NCI-H128 (cell line): ENCODE measurements at regions not wholly inside any gene's neighbourhood (a gene's known extent, or its start where the extent isn't known, plus 50 kb on each side); places are given as distances from the start of the nearest gene placed in this dataset.

ENCODE experiments used
- DNase-seq: peaks from one replicate; lab custom pipeline; 2025; ENCODE audit not compliant: unreplicated experiment; lab: John Stamatoyannopoulos, UW

DNA sequence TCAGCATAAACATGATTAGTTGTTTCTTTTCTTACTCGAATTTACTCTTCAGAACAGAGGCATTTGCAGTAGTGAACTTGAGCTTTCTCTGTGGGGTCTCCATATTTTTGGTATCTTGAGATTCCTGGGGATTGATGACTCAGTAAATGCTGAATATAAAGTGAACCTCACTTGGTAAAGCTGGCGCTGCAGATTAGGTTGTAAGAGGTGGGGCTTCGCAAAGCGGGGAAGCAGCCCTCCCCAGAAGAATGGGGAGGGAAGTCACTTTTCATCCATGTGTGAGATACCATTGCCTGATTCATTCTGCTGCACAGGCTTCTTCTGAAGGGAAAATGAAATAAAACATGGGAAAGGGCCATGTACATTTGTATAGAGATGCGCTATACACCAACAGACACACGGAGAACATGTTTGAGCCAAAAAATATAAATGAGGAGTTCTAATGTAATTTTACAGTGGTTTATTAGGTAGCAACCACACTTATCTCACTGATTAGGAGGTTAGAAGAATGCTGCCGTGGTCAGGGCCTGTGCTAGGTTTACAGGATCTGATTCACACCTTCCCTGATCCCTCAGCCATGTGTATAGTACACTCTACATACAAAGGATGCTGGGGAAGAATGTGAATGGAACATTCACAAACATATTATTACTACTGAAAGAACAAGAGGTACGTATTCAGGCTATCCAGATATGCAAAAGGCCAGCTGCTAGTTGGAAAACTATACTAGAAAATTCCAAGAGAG lies 63.5 kb downstream of the DNTTIP2 start:
- DNase-seq = no peak

DNA sequence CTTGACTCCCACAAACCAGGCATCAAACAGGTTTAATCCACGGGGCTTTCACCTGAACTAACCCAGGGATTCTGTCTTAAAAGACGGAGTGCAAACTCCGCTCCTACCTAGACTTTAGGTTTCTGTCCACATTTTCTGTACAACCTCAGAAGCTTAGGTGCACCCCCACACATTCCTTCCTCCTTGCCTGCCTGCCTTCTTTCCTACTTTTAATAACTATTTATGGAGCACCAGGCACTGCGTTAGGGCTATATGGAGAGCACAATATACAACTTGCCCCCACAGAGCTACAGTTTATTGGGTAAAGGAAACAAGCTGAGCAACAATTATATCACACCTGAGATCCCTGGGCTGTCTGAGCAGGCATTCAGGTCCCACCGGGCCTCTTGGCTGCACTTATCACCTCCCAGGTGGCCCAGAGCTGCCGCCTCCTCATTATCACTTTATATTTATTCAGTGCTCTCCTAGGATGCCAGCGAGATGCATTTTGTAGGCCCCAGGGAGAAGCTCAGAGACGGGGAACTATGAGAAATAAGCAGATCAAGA lies 64.1 kb downstream of the DNTTIP2 start:
- DNase-seq = no peak

DNA sequence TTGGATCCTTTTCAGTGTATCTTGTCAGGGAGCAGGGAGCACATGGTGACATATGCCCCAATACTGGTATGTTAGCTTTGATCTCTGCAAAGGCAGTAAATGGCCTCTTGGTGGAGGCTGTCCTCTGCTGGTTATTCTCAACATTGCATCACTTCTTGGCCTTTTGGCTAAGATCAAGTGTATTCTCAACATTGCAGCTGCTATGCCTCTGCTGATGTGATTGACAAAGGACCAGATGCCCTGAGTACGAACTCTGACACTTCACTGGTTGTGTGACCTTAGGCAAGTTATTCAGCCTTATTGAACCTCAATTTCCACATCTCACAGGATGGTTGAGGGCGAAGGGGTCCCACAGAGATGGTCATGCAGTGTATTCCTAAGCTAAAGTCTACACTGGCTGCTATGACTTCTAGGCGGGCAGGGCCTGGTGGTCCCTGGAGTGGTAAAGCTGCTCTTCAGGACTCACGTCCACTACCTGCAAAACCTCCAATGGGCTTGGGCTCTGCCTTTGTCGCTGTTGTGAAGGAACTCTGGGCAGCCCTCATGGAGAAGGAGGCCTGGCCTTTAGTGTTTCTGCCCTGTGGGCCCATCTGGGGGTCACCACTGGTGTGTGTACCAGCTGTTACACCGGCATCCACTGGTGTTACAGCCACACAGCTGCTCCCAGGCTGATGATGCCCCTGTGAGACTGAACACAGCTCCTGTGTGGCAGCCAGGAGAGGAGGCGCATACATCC lies 64.8 kb downstream of the DNTTIP2 start:
- peak; percentile 65 for DNase-seq

DNA sequence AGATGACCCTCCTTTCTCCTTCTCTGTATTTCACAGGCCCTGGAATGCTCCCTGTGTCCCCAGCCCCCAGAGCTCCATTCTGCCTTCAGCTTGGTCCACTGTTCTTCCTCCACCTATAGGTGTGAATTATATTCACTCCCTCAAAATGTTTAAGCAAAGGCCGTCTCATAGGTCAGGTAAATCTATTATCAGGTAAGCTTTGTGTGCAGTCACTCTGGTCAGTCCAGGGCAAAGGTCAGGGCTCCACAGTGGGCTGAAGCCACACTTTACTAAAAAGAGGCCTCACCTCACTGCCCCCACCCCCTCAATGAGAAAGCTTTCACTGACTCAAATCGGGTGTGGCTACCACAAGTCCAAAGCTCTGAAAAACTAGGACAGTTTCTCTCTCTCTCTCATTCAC lies 65.9 kb downstream of the DNTTIP2 start:
- no peak for DNase-seq

DNA sequence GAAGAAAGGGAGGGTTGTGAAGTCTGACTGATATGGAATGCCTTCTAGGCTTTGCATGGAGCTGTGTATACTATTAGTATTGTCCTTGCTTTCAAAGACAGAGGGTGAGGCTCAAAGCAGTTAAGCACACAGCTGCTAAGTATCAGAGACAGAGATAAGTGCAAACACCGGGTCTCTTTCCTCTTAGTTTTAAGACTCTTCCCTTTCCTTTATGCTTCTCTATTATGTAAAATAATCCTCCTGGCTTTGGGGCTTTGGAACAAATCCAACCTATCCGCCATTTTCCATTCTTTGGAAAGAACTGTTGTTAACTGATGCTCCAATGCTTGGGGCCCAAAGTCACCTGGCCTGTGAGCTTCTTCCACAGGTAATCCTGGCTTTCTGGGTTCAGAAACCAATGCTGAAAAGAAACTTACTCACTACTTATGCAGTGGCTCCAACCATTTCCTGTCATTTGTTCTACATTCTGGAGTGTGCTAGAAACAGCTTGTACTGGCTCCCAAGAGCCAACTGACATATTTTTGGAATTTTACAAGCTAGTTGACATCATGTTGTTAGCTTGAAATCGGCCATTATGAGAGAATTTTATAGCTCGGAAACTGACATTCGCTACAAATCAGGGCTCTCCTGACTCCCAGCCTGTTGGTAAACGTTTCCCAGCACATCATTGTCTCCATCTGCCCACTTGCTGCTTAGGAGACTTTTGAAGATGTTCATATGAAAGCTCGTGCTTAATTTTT lies 67.5 kb downstream of the DNTTIP2 start:
- DNase-seq = no peak

DNA sequence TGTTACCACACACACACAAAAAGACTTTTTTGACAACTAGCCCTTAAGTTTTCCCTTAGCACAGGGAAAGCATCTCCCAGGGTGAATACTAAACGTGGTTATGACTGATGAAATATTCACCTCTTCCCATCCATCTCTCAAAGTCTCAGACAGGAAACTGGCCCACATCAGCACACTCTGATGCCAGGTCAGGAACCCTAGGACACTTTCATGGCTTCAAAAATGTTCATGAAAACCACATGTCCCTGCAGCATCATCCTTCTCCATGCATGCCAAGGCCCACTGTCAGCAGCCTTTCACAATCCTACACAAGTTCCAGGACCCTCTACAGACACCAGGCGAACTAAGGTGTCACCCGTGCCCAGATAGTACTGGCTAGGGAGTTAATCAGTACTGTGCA lies 68.7 kb downstream of the DNTTIP2 start:
- no peak for DNase-seq

DNA sequence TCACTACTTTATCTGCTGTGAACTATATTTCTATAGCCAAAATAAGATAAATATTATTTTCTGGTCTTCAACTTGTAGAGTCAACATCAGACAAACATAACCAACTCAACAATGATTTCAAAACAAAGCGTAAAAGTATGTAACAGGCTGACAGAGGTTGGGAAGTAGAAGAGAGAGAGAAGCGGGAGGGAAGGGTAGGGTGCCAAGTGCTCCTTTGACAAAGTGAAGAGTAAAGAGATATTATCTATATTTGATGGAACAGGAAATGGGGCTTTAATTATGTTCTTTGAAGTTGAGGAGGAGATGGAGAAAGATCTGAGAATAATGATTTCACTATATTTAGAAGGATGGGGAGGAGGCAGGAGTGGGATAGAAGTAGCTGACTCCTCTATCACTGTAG lies 70.1 kb downstream of the DNTTIP2 start:
- DNase-seq = no peak

DNA sequence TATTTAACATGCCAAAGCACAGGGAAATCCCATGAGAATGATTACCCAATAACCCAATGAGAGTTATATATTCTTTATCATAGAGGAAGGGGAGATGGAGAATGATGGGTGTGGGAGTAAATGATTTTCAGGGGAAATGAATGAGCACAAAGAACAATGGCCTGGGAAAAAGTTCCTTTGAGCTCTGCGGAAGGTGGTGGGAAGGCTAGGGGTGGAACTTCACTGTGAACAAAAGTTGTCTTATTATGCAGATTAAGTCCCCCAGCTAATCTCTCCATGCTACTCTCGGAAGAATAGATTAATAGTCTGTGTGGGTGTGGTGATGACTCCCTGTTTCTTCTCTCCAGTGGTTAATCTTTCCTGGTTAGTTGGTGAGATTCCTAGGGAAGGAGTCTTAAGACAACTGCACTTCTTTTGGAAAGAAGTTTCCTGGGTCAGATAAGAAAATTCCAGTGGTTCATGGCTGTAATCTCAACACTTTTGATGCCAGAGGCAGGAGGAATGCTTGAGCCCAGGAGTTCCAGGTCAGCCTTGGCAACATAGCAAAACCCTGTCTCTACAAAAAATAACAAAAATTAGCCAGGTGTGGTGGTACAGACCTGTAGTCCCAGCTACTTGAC lies 71.6 kb downstream of the DNTTIP2 start:
- DNase-seq = no peak

DNA sequence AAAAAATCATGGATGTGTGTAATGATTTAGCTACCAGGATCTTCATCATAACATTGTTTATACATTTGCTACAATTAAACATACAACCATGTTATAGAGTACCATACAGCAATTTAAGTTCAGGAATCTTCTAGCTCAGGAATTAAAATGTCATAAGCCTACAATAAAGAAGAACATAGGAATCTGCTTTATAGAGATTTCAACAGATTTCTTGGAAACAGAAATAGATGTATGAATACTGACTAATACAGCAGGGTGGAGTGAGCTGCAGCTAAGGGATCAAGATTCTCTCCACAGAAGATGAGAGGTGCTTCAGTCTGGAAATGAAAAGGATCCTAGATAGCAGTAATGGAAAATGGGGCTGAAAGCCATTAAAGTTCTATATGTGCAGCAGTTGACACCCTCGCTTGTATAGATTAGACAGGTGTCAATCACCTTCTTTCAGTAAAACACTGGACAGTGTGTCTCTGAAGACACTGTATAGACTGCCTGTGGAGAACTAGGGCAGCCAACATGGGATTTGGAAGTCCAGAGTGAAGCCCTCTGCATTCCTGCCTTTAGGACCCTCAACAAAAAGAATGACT lies 73.9 kb downstream of the DNTTIP2 start:
- DNase-seq = no peak

DNA sequence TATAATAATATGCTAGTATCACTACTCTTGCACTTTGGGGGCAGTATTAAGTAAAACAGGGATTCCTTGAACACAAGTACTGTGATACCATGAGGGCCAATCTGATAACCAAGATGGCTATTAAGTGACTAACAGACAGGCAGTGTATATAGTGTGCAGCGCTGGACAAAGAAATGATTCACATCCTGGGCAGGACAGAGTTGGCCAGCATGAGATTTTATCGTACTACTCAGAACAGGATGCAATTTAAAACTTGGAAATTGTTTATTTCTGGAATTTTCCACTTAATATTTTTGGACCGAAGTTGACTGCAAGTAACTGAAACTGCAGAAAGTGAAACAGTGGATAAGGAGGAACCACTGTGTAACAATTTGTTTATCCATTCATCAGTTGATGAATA lies 74.6 kb downstream of the DNTTIP2 start:
- no peak for DNase-seq

DNA sequence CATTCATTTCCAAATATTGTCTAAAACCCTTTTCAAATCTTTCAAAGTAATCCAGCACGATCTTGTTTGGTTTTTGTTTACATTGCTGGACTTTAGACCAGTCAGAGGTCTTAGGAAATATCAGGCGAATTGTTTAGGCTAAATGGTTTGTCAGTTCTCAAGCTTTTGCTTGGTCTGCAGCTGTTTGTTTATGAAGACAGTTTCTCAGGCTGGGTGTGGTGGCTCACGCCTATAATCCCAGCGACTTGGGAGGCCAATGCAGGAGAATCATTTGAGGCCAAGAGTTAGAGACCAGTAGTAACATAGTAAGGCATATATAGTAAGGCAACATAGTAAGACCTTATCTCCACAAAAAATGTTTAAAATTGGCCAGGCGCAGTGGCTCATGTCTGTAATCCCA lies 77.5 kb downstream of the DNTTIP2 start:
- no peak for DNase-seq

DNA sequence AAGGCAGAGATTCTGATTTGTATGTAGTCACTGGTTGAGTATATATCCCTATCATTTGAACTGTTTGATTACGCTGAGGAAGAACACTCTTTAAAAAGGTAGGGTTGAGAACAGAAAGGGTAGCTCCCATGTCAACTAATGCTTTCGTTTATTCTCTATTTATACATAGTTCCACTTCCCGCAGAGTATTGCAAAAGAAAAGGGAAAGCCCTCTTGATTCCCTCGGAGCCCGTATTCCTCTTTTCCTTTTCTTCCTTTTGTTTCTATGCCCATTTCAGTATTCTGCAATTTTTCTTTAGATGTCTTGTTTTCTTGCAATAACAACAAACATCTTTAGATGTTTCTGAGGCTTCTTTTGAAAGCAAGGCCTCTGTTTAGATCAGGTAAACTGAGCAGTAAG lies 78.2 kb downstream of the DNTTIP2 start:
- no peak for DNase-seq

DNA sequence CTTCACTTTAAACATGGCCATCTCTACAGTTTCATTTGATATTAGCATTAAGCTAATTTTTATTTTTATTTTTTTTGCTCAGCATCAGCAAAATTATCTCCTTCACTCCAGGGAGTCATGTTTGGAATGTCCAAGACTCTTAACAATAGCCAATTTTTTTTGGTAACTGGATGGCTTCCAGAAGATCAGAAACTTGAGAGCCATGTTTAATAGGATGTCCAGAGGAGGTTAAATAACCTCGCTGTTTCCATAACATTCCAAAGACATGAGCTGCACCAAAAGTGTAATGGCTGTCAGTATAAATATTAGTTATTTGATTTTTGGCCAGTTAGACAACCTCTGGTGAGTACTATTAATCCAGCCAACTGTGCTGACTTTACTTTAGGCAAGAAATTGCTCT lies 80.7 kb downstream of the DNTTIP2 start:
- no peak for DNase-seq

DNA sequence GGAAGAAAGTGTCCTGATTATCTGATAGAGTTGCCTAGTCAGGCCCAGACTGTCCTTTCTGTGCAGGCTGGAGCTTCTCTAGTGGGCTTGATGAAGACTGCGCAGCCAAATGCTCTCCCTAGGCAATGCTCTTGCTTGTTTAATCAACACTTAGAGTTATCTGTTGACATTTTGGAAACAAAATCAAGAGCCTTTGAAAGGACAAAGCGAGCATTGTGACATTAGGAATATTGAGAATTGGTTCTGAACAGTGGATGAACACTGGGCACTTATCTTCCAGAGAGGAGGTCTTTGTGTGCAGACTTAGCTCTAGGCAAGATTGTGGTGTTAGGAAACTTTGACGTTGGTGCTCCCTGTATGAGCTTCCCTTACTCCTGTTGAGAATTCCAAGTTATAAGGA lies 94.5 kb downstream of the DNTTIP2 start:
- no peak for DNase-seq

DNA sequence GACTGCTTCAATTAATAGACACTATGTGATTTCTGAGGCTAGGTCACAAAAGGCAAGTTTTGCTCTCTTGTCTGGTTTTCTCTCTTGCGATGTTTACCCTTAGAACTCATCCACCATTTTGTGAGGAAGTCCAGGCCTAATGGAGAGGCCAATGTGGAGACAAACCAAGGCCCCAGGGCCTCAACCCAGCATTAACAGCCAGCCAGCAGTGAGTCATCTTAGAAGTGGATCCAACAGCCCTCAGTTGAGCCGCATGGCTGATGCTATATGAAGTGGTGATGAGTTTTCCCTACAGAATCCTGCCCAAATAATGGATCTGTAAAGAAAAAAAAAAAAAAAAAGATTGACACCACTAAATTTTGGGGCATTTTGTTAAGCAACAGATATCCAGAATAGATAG lies 95.1 kb downstream of the DNTTIP2 start:
- DNase-seq = no peak

DNA sequence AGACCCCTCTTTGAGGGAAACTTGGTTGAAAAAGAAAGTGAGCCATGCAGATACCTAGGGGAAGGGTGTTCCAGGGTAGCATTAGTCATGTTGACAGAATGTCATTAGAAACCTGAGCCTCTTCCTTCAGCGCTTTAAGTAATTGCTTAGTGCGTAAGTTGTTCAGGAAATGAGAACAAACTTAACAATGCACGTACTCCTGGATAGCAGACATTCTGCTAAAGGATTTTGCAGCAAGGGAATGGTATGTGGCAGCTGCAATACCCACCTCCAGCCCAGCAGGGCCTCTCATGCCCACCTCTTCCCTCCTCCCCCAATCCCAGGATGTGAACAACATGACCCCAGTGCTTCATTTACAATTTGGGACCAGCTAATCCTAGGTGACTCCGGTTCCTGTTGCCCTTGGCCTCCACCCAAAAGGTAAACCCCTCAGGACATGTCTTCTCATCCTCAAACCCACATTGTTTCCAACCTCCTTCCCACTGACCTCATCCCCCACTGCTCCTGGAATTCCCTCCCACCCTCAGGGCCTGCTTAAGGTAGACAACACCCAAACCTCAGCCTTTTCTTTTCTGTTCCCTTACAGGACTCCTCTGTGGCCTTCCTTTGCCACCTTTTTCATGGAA lies 98.0 kb upstream of the BCAR3 start:
- no peak for DNase-seq

DNA sequence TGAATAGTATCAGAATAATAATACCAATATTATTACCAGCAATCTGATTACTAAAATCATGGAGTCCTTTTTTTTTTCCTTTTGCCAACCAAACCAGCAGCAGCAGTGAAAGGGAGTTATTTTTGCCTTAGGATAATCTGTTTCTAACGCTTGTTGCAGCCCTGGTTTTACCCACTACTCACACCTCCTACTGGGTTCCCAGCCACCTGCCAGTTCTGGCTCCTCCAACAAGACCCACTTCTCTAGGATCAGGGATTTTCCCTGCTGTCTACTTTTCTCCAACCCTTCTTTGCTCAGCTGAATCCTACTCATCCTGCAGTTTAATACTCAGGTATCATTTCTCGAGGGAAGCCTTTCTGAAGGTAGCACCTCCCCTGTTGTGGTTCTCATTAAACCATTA lies 96.8 kb upstream of the BCAR3 start:
- DNase-seq = no peak

DNA sequence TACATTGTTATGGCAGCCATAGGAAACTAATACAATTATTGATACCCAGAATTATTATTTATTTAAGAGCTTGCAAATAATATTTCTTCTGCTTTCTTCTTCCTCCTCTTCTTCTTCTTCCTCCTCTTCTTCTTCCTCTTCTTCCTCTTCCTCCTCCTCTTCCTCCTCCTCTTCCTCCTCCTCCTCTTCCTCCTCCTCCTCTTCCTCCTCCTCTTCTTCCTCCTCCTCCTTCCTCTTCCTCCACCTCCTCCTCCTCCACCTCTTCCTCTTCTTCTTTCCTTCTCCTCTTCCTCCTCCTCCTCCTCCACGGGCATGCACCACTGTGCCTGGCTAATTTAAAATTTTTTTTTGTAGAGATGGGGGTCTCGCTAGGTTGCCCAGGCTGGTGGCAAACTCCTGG lies 95.6 kb upstream of the BCAR3 start:
- no peak for DNase-seq

DNA sequence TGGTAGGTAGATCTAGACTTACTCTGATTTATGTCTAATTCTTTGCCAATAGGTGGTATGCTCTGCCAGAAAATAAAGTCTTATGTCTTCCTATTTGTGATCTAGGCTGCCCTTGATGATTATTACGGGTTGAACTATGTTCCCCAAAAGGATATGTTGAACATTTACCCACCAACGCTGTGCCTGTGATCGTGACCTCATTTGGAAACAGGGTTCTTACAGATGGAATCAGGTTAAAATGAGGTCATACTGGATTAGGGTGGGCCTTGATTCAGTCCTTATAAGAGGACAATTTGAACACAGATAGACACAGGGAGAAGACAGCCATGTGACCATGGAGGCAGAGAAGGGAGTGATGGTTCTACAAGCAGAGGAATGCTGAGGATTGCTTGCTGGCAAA lies 95.1 kb upstream of the BCAR3 start:
- DNase-seq = no peak

DNA sequence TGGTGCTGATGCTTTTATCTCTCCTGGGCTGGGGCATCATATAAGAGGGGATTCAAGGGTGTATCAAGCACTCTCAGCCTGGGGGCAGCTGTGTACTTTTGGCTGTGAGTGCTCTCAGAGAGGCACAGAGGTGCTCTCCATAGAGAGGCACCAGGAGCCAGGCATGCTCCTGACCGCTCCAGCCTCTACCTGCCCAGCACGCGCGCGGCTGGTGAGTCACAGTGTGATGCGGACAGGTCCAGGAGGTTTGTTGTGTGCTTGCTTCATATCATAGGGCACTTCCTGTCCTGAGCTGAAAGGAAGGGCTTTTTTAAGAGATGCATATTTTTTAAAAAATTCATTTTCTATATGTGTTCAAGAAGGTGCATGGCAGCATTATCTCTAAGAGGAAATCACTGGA lies 93.6 kb upstream of the BCAR3 start:
- DNase-seq = peak; percentile 80

DNA sequence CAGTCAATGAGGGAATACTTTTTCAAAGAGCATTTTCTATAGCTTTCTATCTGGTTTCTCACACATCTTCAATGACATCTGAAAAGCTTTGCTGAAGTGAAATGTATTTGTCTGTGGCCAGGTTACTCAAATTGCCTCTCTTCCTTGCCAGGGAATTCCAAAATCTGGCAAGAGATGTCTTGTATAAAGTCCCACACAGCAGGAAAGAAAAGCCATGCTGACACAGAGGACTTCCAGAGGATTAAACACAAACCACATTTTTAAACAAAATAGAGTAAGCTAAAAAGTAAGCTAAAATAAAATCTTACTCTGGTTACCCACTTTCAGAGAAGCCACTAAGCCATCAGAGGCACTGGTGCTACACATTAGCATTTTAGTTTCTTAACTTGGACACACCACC lies 93.1 kb upstream of the BCAR3 start:
- no peak for DNase-seq
